ENCODE measurements at regions not wholly inside any gene's neighbourhood (a gene's known extent, or its start where the extent isn't known, plus 50 kb on each side); places are given as distances from the start of the nearest gene placed in this dataset.

GRCh38 chr6:19463925-19464324 lies 373.2 kb upstream of the ID4 start:
- H3K27ac ChIP-seq (ENCODE audit: poor library complexity, severe bottlenecking), result no peak overlapping the region
- no peaks in the 10 kb centered on the region for H3K9me3 ChIP-seq (ENCODE audit: severe bottlenecking)
- H3K4me1 ChIP-seq (ENCODE audit: insufficient read depth, poor library complexity, severe bottlenecking), result peaks cover 5% of the 10 kb centered on the region
- H3K27me3 ChIP-seq (ENCODE audit: insufficient read depth, poor library complexity, severe bottlenecking), result no peaks in the 10 kb centered on the region
- H3K36me3 ChIP-seq (ENCODE audit: low read depth), result no peaks in the 10 kb centered on the region
- no peak for TF ChIP-seq CTCF (IDR thresholded peaks at IDR 0.05; ENCODE audit: poor library complexity, severe bottlenecking)
- DNase-seq (ENCODE audit: low spot score) (no peak), ATAC-seq (ENCODE audit: low read depth) (no peak)
- no peak overlapping the region for H3K4me3 ChIP-seq (ENCODE audit: severe bottlenecking)

GRCh38 chr6:19465256-19465655 lies 371.9 kb upstream of the ID4 start:
- Histone ChIP-seq H3K9me3 (ENCODE audit: severe bottlenecking) (no peaks in the 10 kb centered on the region), H3K4me1 (ENCODE audit: insufficient read depth, poor library complexity, severe bottlenecking) (peaks cover 5% of the 10 kb centered on the region), H3K4me3 (ENCODE audit: severe bottlenecking) (no peak overlapping the region), H3K27me3 (ENCODE audit: insufficient read depth, poor library complexity, severe bottlenecking) (no peaks in the 10 kb centered on the region), H3K27ac (ENCODE audit: poor library complexity, severe bottlenecking) (no peak overlapping the region), H3K36me3 (ENCODE audit: low read depth) (no peaks in the 10 kb centered on the region)
- DNase-seq (ENCODE audit: low spot score) (no peak), ATAC-seq (ENCODE audit: low read depth) (no peak)
- TF ChIP-seq CTCF (IDR thresholded peaks at IDR 0.05; ENCODE audit: poor library complexity, severe bottlenecking), result no peak

GRCh38 chr6:19465760-19466159 lies 371.4 kb upstream of the ID4 start:
- Histone ChIP-seq H3K36me3 (ENCODE audit: low read depth) (no peaks in the 10 kb centered on the region), H3K9me3 (ENCODE audit: severe bottlenecking) (no peaks in the 10 kb centered on the region), H3K4me1 (ENCODE audit: insufficient read depth, poor library complexity, severe bottlenecking) (peaks cover 5% of the 10 kb centered on the region), H3K4me3 (ENCODE audit: severe bottlenecking) (no peak overlapping the region), H3K27ac (ENCODE audit: poor library complexity, severe bottlenecking) (no peak overlapping the region), H3K27me3 (ENCODE audit: insufficient read depth, poor library complexity, severe bottlenecking) (no peaks in the 10 kb centered on the region)
- ATAC-seq (ENCODE audit: low read depth) (peak; percentile 58), DNase-seq (ENCODE audit: low spot score) (no peak)
- TF ChIP-seq CTCF (IDR thresholded peaks at IDR 0.05; ENCODE audit: poor library complexity, severe bottlenecking), result no peak

GRCh38 chr6:19470333-19470732 lies 366.8 kb upstream of the ID4 start:
- H3K27me3 ChIP-seq (ENCODE audit: insufficient read depth, poor library complexity, severe bottlenecking), result no peaks in the 10 kb centered on the region
- ATAC-seq (ENCODE audit: low read depth) (no peak), DNase-seq (ENCODE audit: low spot score) (no peak)
- TF ChIP-seq CTCF (IDR thresholded peaks at IDR 0.05; ENCODE audit: poor library complexity, severe bottlenecking), result no peak
- H3K9me3 ChIP-seq (ENCODE audit: severe bottlenecking), result no peaks in the 10 kb centered on the region
- H3K4me3 ChIP-seq (ENCODE audit: severe bottlenecking), result no peak overlapping the region
- no peaks in the 10 kb centered on the region for H3K36me3 ChIP-seq (ENCODE audit: low read depth)
- H3K4me1 ChIP-seq (ENCODE audit: insufficient read depth, poor library complexity, severe bottlenecking), result peaks cover 11% of the 10 kb centered on the region
- H3K27ac ChIP-seq (ENCODE audit: poor library complexity, severe bottlenecking), result no peak overlapping the region

GRCh38 chr6:19472153-19472552 lies 365.0 kb upstream of the ID4 start:
- Histone ChIP-seq H3K4me1 (ENCODE audit: insufficient read depth, poor library complexity, severe bottlenecking) (peaks cover 6% of the 10 kb centered on the region), H3K27ac (ENCODE audit: poor library complexity, severe bottlenecking) (no peak overlapping the region), H3K36me3 (ENCODE audit: low read depth) (no peaks in the 10 kb centered on the region), H3K9me3 (ENCODE audit: severe bottlenecking) (no peaks in the 10 kb centered on the region), H3K27me3 (ENCODE audit: insufficient read depth, poor library complexity, severe bottlenecking) (no peaks in the 10 kb centered on the region), H3K4me3 (ENCODE audit: severe bottlenecking) (no peak overlapping the region)
- DNase-seq (ENCODE audit: low spot score), result peak; percentile 87
- TF ChIP-seq CTCF (IDR thresholded peaks at IDR 0.05; ENCODE audit: poor library complexity, severe bottlenecking), result peak; percentile 26
- peak; percentile 99 for ATAC-seq (ENCODE audit: low read depth)

All from RWPE2 (cell line).